ENCODE measurements at regions not wholly inside any gene's neighbourhood (a gene's known extent, or its start where the extent isn't known, plus 50 kb on each side); places are given as distances from the start of the nearest gene placed in this dataset.

DNA sequence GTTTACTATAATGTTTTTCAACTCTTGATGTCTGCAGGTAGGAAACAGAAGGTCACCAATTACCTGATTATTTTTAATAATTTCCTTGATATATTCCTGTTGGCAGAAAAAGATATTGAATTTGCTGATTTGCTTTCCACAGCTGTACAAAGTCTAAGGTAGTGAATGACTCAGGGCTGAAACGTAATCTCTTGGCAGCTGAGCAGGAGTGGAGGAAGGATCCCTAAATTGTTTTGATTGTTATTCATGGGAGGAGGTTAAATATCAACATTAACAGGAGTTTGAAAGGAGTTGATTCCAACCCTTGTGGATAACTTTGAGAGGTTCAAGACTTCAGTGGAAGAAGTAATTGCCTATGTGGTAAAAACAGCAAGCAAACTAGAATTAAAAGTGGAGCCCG, 345.2 kb upstream of the SLC8A1 start:
- DNase-seq, result no peak
- Histone ChIP-seq H3K9me3 (ENCODE audit: control insufficient read depth in 2 of 3, low read length in 3 of 3) (no peaks in the 10 kb centered on the region), H3K4me3 (ENCODE audit: low read length) (no peak overlapping the region), H3K4me1 (ENCODE audit: control insufficient read depth in 2 of 2, insufficient read depth in 2 of 2, low read length in 2 of 2) (no peaks in the 10 kb centered on the region), H3K27me3 (ENCODE audit: control insufficient read depth in 2 of 2, insufficient read depth in 2 of 2, low read length in 2 of 2) (no peaks in the 10 kb centered on the region), H3K36me3 (ENCODE audit: control insufficient read depth in 2 of 3, insufficient read depth in 3 of 3, low read length in 3 of 3) (no peaks in the 10 kb centered on the region), H3K27ac (ENCODE audit: low read depth, low read length) (no peak overlapping the region)
- POLR2A ChIA-PET, result no interaction called here
- Mint-ChIP-seq H3K27ac (no peak overlapping the region), H3K36me3 (no peaks in the 10 kb centered on the region), H3K4me1 (no peaks in the 10 kb centered on the region), H3K9me3 (peaks cover 0 to 7% (median 0%) of the 10 kb centered on the region in 11 donors), H3K4me3 (no peak overlapping the region), H3K27me3 (no peaks in the 10 kb centered on the region)
- intact Hi-C loops (cut with micrococcal nuclease), result no loop called here
- CTCF ChIA-PET, result no interaction called here
- ATAC-seq, result no peak

DNA sequence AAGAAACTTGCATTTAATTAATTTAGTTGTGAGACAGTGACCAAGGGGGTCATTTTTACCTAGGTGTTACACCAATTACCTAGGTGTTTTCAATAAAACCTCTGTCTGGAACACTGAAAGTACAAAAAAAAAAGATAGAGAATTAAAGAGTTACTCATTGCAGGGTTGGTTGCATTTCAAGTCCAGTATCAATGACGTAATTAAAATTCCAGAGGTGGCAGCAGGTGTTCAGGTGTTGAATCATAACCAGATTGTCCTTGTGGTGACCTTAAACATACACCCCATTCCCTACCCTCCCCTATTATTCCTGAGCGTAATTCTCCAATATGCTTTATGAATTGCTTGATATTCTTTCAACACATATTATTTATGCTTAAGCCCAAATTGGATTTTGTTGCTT, 352.0 kb upstream of the SLC8A1 start:
- Mint-ChIP-seq H3K9me3 (peaks cover 0 to 6% (median 0%) of the 10 kb centered on the region in 11 donors), H3K27ac (no peak overlapping the region), H3K4me1 (no peaks in the 10 kb centered on the region), H3K4me3 (no peak overlapping the region), H3K36me3 (no peaks in the 10 kb centered on the region), H3K27me3 (no peaks in the 10 kb centered on the region)
- no peak overlapping the region for H3K27ac ChIP-seq (ENCODE audit: low read depth, low read length)
- H3K9me3 ChIP-seq (ENCODE audit: control insufficient read depth in 2 of 3, low read length in 3 of 3), result no peaks in the 10 kb centered on the region
- no peaks in the 10 kb centered on the region for H3K36me3 ChIP-seq (ENCODE audit: control insufficient read depth in 2 of 3, insufficient read depth in 3 of 3, low read length in 3 of 3)
- no peaks in the 10 kb centered on the region for H3K27me3 ChIP-seq (ENCODE audit: control insufficient read depth in 2 of 2, insufficient read depth in 2 of 2, low read length in 2 of 2)
- CTCF ChIA-PET, result interaction anchor here (0.6 kb wide), 1 partner anchor 150 kb away, joined by 6 read pairs; no protein-coding TSS in a partner anchor
- POLR2A ChIA-PET, result no interaction called here
- no peak for DNase-seq
- H3K4me3 ChIP-seq (ENCODE audit: low read length), result no peak overlapping the region
- no peak for ATAC-seq
- no peaks in the 10 kb centered on the region for H3K4me1 ChIP-seq (ENCODE audit: control insufficient read depth in 2 of 2, insufficient read depth in 2 of 2, low read length in 2 of 2)
- intact Hi-C loops (cut with micrococcal nuclease), result no loop called here

DNA sequence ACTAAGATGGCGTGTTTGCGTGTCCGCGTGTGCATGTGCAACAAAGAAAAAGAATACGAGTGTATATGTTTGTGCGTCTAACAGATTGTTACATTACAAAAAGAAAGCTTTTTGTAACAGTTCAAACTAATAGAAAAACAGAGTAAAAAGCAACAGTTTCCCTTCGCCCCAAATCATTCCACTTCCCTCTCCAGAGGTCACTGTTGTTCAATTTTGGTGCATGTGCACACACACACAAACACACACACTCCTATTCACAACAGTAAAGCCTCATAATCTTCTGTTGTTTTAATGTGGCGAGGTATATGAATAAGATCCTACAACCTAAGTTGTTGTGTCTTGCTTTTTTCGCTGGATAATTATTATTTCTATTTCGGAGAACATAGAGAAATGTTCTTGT, 357.3 kb upstream of the SLC8A1 start:
- Mint-ChIP-seq H3K9me3 (peaks cover 0 to 5% (median 0%) of the 10 kb centered on the region in 11 donors), H3K27me3 (no peaks in the 10 kb centered on the region), H3K36me3 (no peaks in the 10 kb centered on the region), H3K4me3 (no peak overlapping the region), H3K27ac (no peak overlapping the region), H3K4me1 (no peaks in the 10 kb centered on the region)
- Histone ChIP-seq H3K27ac (ENCODE audit: low read depth, low read length) (no peak overlapping the region), H3K27me3 (ENCODE audit: control insufficient read depth in 2 of 2, insufficient read depth in 2 of 2, low read length in 2 of 2) (no peaks in the 10 kb centered on the region), H3K4me1 (ENCODE audit: control insufficient read depth in 2 of 2, insufficient read depth in 2 of 2, low read length in 2 of 2) (no peaks in the 10 kb centered on the region), H3K4me3 (ENCODE audit: low read length) (no peak overlapping the region), H3K9me3 (ENCODE audit: control insufficient read depth in 2 of 3, low read length in 3 of 3) (no peaks in the 10 kb centered on the region), H3K36me3 (ENCODE audit: control insufficient read depth in 2 of 3, insufficient read depth in 3 of 3, low read length in 3 of 3) (no peaks in the 10 kb centered on the region)
- ATAC-seq (no peak), DNase-seq (no peak)
- ChIA-PET CTCF (no interaction called here), POLR2A (no interaction called here)
- intact Hi-C loops (cut with micrococcal nuclease), result no loop called here

DNA sequence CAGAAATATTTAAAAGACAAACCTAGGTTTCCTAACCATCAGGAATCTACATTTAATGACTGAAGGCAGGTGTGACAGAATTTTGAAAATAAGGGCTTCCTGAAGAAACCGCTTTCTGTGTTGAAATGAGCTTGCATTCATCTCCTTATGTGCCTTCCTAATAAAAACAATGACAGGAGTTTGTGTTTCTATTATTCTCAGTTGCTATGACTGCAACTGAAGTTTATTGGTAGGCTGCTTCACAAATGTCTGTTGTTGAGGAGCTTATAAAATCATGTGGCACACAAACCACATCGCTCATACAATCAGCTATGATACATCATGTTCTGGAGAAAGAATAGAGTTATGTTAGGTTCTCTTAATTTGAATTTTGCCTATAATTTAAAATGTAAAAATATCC, 362.7 kb upstream of the SLC8A1 start:
- intact Hi-C loops (cut with micrococcal nuclease), result no loop called here
- no peak overlapping the region for H3K27ac ChIP-seq (ENCODE audit: low read depth, low read length)
- POLR2A ChIA-PET, result no interaction called here
- CTCF ChIA-PET, result no interaction called here
- no peak overlapping the region for H3K4me3 ChIP-seq (ENCODE audit: low read length)
- no peaks in the 10 kb centered on the region for H3K9me3 ChIP-seq (ENCODE audit: control insufficient read depth in 2 of 3, low read length in 3 of 3)
- no peaks in the 10 kb centered on the region for H3K4me1 ChIP-seq (ENCODE audit: control insufficient read depth in 2 of 2, insufficient read depth in 2 of 2, low read length in 2 of 2)
- H3K36me3 ChIP-seq (ENCODE audit: control insufficient read depth in 2 of 3, insufficient read depth in 3 of 3, low read length in 3 of 3), result no peaks in the 10 kb centered on the region
- ATAC-seq (no peak), DNase-seq (no peak)
- Mint-ChIP-seq H3K27me3 (no peaks in the 10 kb centered on the region), H3K36me3 (no peaks in the 10 kb centered on the region), H3K27ac (no peak overlapping the region), H3K4me1 (no peaks in the 10 kb centered on the region), H3K9me3 (peaks cover 0 to 5% (median 0%) of the 10 kb centered on the region in 11 donors), H3K4me3 (no peak overlapping the region)
- H3K27me3 ChIP-seq (ENCODE audit: control insufficient read depth in 2 of 2, insufficient read depth in 2 of 2, low read length in 2 of 2), result no peaks in the 10 kb centered on the region

DNA sequence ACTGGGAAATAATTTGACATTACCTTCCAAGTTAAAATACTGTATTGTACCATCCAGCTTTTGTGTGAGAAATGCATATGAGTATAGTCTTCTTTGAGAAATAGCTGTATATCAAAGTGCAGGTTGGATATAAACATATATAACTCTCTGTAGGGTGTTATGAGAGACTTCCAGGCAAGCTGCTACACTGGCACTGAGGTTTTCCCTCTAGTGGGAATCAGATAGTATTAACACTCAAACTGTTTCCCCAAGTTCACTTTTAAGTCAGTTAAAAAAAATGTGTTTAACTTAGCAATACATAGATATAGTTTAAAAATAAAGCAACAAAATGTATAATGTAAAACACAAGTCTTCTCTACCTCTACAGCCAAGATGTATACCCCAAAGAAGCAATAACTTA, 368.4 kb upstream of the SLC8A1 start:
- Histone ChIP-seq H3K9me3 (ENCODE audit: control insufficient read depth in 2 of 3, low read length in 3 of 3) (no peaks in the 10 kb centered on the region), H3K4me3 (ENCODE audit: low read length) (no peak overlapping the region), H3K27me3 (ENCODE audit: control insufficient read depth in 2 of 2, insufficient read depth in 2 of 2, low read length in 2 of 2) (no peaks in the 10 kb centered on the region), H3K4me1 (ENCODE audit: control insufficient read depth in 2 of 2, insufficient read depth in 2 of 2, low read length in 2 of 2) (no peaks in the 10 kb centered on the region), H3K27ac (ENCODE audit: low read depth, low read length) (no peak overlapping the region), H3K36me3 (ENCODE audit: control insufficient read depth in 2 of 3, insufficient read depth in 3 of 3, low read length in 3 of 3) (no peaks in the 10 kb centered on the region)
- no peak overlapping the region for H3K4me3 Mint-ChIP-seq
- no peaks in the 10 kb centered on the region for H3K27me3 Mint-ChIP-seq
- DNase-seq, result no peak
- ATAC-seq, result no peak
- H3K4me1 Mint-ChIP-seq, result peaks cover 0 to 26% (median 8%) of the 10 kb centered on the region in 7 donors
- H3K36me3 Mint-ChIP-seq, result no peaks in the 10 kb centered on the region
- intact Hi-C loops (cut with micrococcal nuclease), result no loop called here
- ChIA-PET POLR2A (no interaction called here), CTCF (no interaction called here)
- H3K9me3 Mint-ChIP-seq, result peaks cover 0 to 12% (median 2%) of the 10 kb centered on the region in 11 donors
- no peak overlapping the region for H3K27ac Mint-ChIP-seq

DNA sequence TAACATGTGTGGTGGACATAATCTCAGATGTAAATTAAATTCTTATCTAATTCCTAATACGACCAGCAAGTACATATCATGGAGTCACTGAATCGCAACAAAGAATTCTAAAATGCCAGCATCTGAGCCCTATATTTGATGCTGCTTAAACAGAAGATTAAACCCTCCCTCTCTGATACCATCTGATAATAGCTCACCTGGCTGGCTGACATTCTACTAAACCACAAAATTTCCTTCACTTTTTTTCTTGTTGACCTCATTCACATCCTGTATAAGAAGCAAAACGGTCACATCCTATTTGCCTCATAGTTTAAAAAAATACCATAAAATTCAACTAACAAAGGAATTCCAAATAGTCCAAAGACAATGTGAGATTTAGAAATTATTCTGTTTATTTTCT, 371.6 kb upstream of the SLC8A1 start:
- Mint-ChIP-seq H3K4me3 (peak overlapping the region in 5 of 10 donors; percentile 4 to 61 (median 42)), H3K36me3 (no peaks in the 10 kb centered on the region), H3K27me3 (no peaks in the 10 kb centered on the region), H3K4me1 (peaks cover 0 to 26% (median 8%) of the 10 kb centered on the region in 7 donors), H3K9me3 (peaks cover 0 to 12% (median 0%) of the 10 kb centered on the region in 11 donors), H3K27ac (peak overlapping the region in 3 of 9 donors; percentile 2 to 84 (median 50))
- Histone ChIP-seq H3K27me3 (ENCODE audit: control insufficient read depth in 2 of 2, insufficient read depth in 2 of 2, low read length in 2 of 2) (no peaks in the 10 kb centered on the region), H3K36me3 (ENCODE audit: control insufficient read depth in 2 of 3, insufficient read depth in 3 of 3, low read length in 3 of 3) (no peaks in the 10 kb centered on the region), H3K9me3 (ENCODE audit: control insufficient read depth in 2 of 3, low read length in 3 of 3) (no peaks in the 10 kb centered on the region), H3K4me3 (ENCODE audit: low read length) (no peak overlapping the region), H3K27ac (ENCODE audit: low read depth, low read length) (no peak overlapping the region), H3K4me1 (ENCODE audit: control insufficient read depth in 2 of 2, insufficient read depth in 2 of 2, low read length in 2 of 2) (no peaks in the 10 kb centered on the region)
- ATAC-seq, result no peak
- intact Hi-C loops (cut with micrococcal nuclease), result no loop called here
- DNase-seq, result no peak
- CTCF ChIA-PET, result no interaction called here
- POLR2A ChIA-PET, result no interaction called here

DNA sequence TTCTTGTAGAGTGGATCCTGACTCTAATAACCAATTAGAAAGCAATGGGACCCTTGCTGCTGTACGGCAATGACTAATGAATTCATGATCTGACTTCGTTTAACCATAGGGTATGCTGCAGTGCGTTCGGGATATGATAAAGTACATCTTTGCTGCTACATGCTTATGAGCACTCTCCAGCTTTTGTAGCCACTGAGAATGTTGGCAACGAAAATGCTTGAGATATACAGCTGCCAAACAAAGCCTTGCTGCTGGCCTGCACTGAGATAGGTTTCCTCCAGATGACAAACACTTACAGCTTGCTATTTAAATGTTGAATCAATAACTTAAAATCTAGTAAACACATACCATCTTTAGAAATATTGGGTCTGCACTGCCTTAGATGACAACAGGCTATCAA, 372.4 kb upstream of the SLC8A1 start:
- H3K36me3 ChIP-seq (ENCODE audit: control insufficient read depth in 2 of 3, insufficient read depth in 3 of 3, low read length in 3 of 3), result no peaks in the 10 kb centered on the region
- H3K27me3 ChIP-seq (ENCODE audit: control insufficient read depth in 2 of 2, insufficient read depth in 2 of 2, low read length in 2 of 2), result no peaks in the 10 kb centered on the region
- no peaks in the 10 kb centered on the region for H3K27me3 Mint-ChIP-seq
- peaks cover 0 to 26% (median 8%) of the 10 kb centered on the region in 7 donors for H3K4me1 Mint-ChIP-seq
- peaks cover 0 to 12% (median 0%) of the 10 kb centered on the region in 11 donors for H3K9me3 Mint-ChIP-seq
- H3K27ac ChIP-seq (ENCODE audit: low read depth, low read length), result no peak overlapping the region
- H3K4me3 ChIP-seq (ENCODE audit: low read length), result no peak overlapping the region
- no peak overlapping the region for H3K4me3 Mint-ChIP-seq
- no peaks in the 10 kb centered on the region for H3K9me3 ChIP-seq (ENCODE audit: control insufficient read depth in 2 of 3, low read length in 3 of 3)
- POLR2A ChIA-PET, result no interaction called here
- H3K36me3 Mint-ChIP-seq, result no peaks in the 10 kb centered on the region
- intact Hi-C loops (cut with micrococcal nuclease), result no loop called here
- H3K4me1 ChIP-seq (ENCODE audit: control insufficient read depth in 2 of 2, insufficient read depth in 2 of 2, low read length in 2 of 2), result no peaks in the 10 kb centered on the region
- DNase-seq (no peak), ATAC-seq (no peak)
- CTCF ChIA-PET, result no interaction called here
- no peak overlapping the region for H3K27ac Mint-ChIP-seq
